ENCODE measurements at regions not wholly inside any gene's neighbourhood (a gene's known extent, or its start where the extent isn't known, plus 50 kb on each side); places are given as distances from the start of the nearest gene placed in this dataset.

GRCh38 chr3:117201901-117202774 lies 492.6 kb downstream of the TUSC7 start:
- no peak for DNase-seq

GRCh38 chr3:117217355-117217754 lies 507.8 kb downstream of the TUSC7 start:
- no peak for DNase-seq

GRCh38 chr3:117217760-117218316 lies 508.3 kb downstream of the TUSC7 start:
- no peak for DNase-seq

GRCh38 chr3:117218641-117219048 lies 509.1 kb downstream of the TUSC7 start:
- DNase-seq: no peak

GRCh38 chr3:117219296-117219695 lies 509.7 kb downstream of the TUSC7 start:
- no peak for DNase-seq

- DNase-seq: no peak
Measured at GRCh38 chr3:117226932-117227331, 517.4 kb downstream of the TUSC7 start.

GRCh38 chr3:117228466-117228865 lies 518.9 kb downstream of the TUSC7 start:
- no peak for DNase-seq

GRCh38 chr3:117230924-117231323 lies 521.3 kb downstream of the TUSC7 start:
- DNase-seq: no peak

- DNase-seq: no peak
Measured at GRCh38 chr3:117234331-117234730, 524.8 kb downstream of the TUSC7 start.

- DNase-seq: no peak
Measured at GRCh38 chr3:117235304-117235703, 525.7 kb downstream of the TUSC7 start.

- no peak for DNase-seq
Measured at GRCh38 chr3:117238806-117239205, 529.2 kb downstream of the TUSC7 start.

GRCh38 chr3:117243657-117244056 lies 534.1 kb downstream of the TUSC7 start:
- DNase-seq: no peak

- DNase-seq: no peak
Measured at GRCh38 chr3:117246771-117247555, 537.4 kb downstream of the TUSC7 start.

GRCh38 chr3:117248153-117248552 lies 538.6 kb downstream of the TUSC7 start:
- DNase-seq: no peak

GRCh38 chr3:117252208-117252607 lies 542.6 kb downstream of the TUSC7 start:
- no peak for DNase-seq

- DNase-seq: no peak
Measured at GRCh38 chr3:117252651-117253050, 543.1 kb downstream of the TUSC7 start.

GRCh38 chr3:117253636-117254035 lies 544.1 kb downstream of the TUSC7 start:
- DNase-seq: no peak

GRCh38 chr3:117254985-117255384 lies 545.4 kb downstream of the TUSC7 start:
- no peak for DNase-seq

- no peak for DNase-seq
Measured at GRCh38 chr3:117255736-117256135, 546.2 kb downstream of the TUSC7 start.

GRCh38 chr3:117261983-117262421 lies 552.4 kb downstream of the TUSC7 start:
- no peak for DNase-seq

- no peak for DNase-seq
Measured at GRCh38 chr3:117263270-117263669, 553.7 kb downstream of the TUSC7 start.

GRCh38 chr3:117263745-117264144 lies 554.2 kb downstream of the TUSC7 start:
- DNase-seq: no peak

- DNase-seq: no peak
Measured at GRCh38 chr3:117264204-117264994, 554.8 kb downstream of the TUSC7 start.

Measured in HCEC 1CT (cell line).